ENCODE measurements at regions not wholly inside any gene's neighbourhood (a gene's known extent, or its start where the extent isn't known, plus 50 kb on each side); places are given as distances from the start of the nearest gene placed in this dataset.

DNA sequence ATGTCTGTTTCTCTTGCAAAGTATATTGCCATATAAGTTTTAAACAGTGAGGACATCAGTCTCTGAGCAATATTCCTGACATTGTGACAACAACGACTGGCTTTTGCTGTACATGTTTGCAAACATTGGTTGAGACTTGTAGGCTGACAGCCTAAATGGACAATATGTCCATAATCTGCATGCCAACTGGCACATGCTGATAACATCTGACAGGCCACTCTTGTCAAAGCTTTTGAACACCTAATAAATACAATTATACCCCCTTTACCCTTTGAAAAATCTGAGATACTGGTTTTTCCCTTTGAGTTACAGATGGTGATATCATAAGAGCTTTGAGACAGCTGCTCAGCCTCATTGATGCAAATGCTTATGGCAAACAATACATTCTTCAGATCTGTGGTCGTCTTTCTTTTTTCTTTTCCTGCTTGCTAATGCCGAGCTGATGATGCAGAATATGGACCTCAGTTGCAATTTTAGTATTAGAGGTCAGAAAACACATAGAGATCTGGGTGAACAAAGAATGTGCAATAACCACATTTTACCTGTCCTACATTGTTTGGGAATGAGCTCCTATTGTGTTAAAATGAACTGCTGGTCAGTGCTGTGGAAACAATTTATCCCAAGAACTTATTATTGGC, 114.9 kb downstream of the RFC3 start:
- DNase-seq (ENCODE audit: low read depth) = no peak

GRCh38 chr13:33933810-33934209, 115.9 kb downstream of the RFC3 start:
- no peak for DNase-seq (ENCODE audit: low read depth)
- no peak overlapping the region for H3K4me3 ChIP-seq (ENCODE audit: low read depth, low read length)
- TF ChIP-seq, protein P1, sequence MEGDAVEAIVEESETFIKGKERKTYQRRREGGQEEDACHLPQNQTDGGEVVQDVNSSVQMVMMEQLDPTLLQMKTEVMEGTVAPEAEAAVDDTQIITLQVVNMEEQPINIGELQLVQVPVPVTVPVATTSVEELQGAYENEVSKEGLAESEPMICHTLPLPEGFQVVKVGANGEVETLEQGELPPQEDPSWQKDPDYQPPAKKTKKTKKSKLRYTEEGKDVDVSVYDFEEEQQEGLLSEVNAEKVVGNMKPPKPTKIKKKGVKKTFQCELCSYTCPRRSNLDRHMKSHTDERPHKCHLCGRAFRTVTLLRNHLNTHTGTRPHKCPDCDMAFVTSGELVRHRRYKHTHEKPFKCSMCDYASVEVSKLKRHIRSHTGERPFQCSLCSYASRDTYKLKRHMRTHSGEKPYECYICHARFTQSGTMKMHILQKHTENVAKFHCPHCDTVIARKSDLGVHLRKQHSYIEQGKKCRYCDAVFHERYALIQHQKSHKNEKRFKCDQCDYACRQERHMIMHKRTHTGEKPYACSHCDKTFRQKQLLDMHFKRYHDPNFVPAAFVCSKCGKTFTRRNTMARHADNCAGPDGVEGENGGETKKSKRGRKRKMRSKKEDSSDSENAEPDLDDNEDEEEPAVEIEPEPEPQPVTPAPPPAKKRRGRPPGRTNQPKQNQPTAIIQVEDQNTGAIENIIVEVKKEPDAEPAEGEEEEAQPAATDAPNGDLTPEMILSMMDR (IDR thresholded peaks at IDR 0.05; ENCODE audit: low read depth, low read length, missing control alignments) = no peak

More for the DNA sequence above, 114.9 kb downstream of the RFC3 start:
- no peak overlapping the region for H3K4me3 ChIP-seq (ENCODE audit: low read depth, low read length)
- TF ChIP-seq, protein P1 (IDR thresholded peaks at IDR 0.05; ENCODE audit: low read depth, low read length, missing control alignments) = no peak

DNA sequence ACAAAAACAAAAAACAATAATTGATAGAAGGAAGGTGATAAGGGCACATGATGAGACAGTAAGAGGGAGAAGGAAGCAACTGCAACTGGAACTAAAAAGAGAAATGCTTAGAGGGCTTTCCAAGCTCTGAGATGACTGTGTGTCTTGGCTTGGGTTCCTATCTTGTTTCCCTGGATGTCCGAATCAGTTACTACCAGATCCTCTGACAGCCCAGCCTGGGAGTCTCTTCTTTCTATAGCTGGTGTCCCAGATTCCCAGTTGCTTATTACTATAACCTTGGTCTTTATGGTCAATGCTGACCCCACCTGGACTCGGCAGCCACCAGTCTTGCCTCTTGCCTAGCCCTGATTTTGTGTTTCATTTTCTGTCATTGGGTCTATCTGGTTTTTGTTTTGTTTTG, 116.4 kb downstream of the RFC3 start:
- DNase-seq (ENCODE audit: low read depth) = no peak
- no peak overlapping the region for H3K4me3 ChIP-seq (ENCODE audit: low read depth, low read length)
- TF ChIP-seq, protein P1 (IDR thresholded peaks at IDR 0.05; ENCODE audit: low read depth, low read length, missing control alignments) = no peak

DNA sequence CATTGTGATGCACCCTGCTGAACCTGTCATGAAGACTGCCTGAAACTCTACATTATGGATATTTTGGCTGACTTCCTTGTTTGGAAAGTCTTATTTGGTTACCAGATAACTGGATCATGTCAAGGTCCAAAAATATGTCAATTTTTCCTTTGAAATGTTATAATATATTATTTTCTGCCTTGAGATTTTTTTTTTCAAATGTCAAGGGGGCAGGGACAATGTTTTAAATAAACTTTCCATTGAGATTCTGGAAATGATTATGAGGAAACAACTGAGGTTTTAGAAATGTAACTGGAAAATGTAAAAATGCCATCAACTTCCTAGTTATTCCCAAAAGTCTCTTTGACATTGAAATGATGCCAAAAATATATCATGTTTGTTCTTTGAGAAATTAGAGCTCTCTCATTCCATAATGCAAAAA, 117.0 kb downstream of the RFC3 start:
- H3K4me3 ChIP-seq (ENCODE audit: low read depth, low read length) = no peak overlapping the region
- no peak for DNase-seq (ENCODE audit: low read depth)
- TF ChIP-seq, protein P1 (IDR thresholded peaks at IDR 0.05; ENCODE audit: low read depth, low read length, missing control alignments) = no peak

DNA sequence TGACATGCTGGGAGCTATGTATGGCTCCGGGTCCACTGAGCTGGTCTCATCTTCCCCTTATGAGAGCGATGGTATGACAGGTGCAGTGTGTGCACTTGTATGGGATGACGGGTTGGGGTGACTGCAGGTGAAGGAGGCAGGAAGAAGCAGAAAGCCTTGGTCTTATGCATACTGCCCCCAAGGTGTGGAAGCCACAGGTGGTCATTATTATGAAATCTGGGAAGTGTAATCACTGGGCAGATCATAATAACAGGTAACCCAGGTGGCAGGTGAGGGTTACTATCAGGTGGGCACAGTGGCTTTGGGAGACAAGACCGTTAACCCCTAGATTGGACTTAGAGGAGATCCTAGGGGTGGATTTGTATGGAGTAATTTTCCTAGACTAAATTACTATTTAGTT, 118.0 kb downstream of the RFC3 start:
- no peak overlapping the region for H3K4me3 ChIP-seq (ENCODE audit: low read depth, low read length)
- TF ChIP-seq, protein P1 (IDR thresholded peaks at IDR 0.05; ENCODE audit: low read depth, low read length, missing control alignments) = no peak
- DNase-seq (ENCODE audit: low read depth) = no peak

- no peak overlapping the region for H3K4me3 ChIP-seq (ENCODE audit: low read depth, low read length)
- no peak for DNase-seq (ENCODE audit: low read depth)
- TF ChIP-seq, protein P1 (IDR thresholded peaks at IDR 0.05; ENCODE audit: low read depth, low read length, missing control alignments) = no peak
Observed at GRCh38 chr13:33937373-33938098, 119.6 kb downstream of the RFC3 start.

Data from GM12864 (cell line).